SK-N-SH (cell line): ENCODE measurements at regions not wholly inside any gene's neighbourhood (a gene's known extent, or its start where the extent isn't known, plus 50 kb on each side); places are given as distances from the start of the nearest gene placed in this dataset.
"Not testable (repeated sequence)": the region's sequence is repeated elsewhere in the genome, so short reads cannot be mapped to it uniquely, and the experiment has no call there.

Experiments
- FOXM1 ChIP-seq: IDR thresholded peaks from 2 replicates; pipeline ENCODE4 v1.4.0; 2012; ENCODE audit warnings: low read depth, mild to moderate bottlenecking
- GATA2 ChIP-seq: sonication (generic); formaldehyde crosslinking; IDR thresholded peaks from 2 replicates; pipeline ENCODE4 v1.5.0; 2020; ENCODE audit warnings: mild to moderate bottlenecking, missing genetic modification reagents
- JUND ChIP-seq: IDR thresholded peaks from 2 replicates; pipeline ENCODE4 v1.4.0; 2012
- POLR2AphosphoS5 ChIP-seq: IDR thresholded peaks from 2 replicates; pipeline ENCODE4 v1.6.1; 2012; ENCODE audit warnings: low read depth, low read length
- RAD21 ChIP-seq: IDR thresholded peaks from 2 replicates; pipeline ENCODE4 v1.6.1; 2012; ENCODE audit warnings: mild to moderate bottlenecking, low read length
- REST ChIP-seq: IDR thresholded peaks from 2 replicates; pipeline ENCODE4 v1.6.1; 2012; ENCODE audit warnings: mild to moderate bottlenecking, low read depth, low read length, moderate library complexity
- SIN3A ChIP-seq: IDR thresholded peaks from 2 replicates; pipeline ENCODE4 v1.6.1; 2012; ENCODE audit warnings: low read depth, mild to moderate bottlenecking, low read length, moderate library complexity, borderline replicate concordance
- TAF1 ChIP-seq: IDR thresholded peaks from 2 replicates; pipeline ENCODE4 v1.6.1; 2012; ENCODE audit warnings: low read depth, mild to moderate bottlenecking, low read length, moderate library complexity, borderline replicate concordance
- TEAD4 ChIP-seq: IDR thresholded peaks from 2 replicates; pipeline ENCODE4 v1.4.0; 2012; ENCODE audit warnings: mild to moderate bottlenecking, borderline replicate concordance; ENCODE audit not compliant: insufficient read depth
- TF ChIP-seq, protein P1 (sequence below): fragments of 150-350 bp; IDR thresholded peaks from 2 replicates; pipeline ENCODE4 v1.6.1; 2017; ENCODE audit warnings: antibody characterized with exemption, low read length, low read depth, borderline replicate concordance
- TF ChIP-seq, protein P2 (sequence below): fragments of 200-600 bp; sonication (generic); IDR thresholded peaks from 2 replicates; pipeline ENCODE4 v1.6.1; 2017; ENCODE audit warnings: antibody characterized with exemption, mild to moderate bottlenecking, moderate library complexity

DNA sequence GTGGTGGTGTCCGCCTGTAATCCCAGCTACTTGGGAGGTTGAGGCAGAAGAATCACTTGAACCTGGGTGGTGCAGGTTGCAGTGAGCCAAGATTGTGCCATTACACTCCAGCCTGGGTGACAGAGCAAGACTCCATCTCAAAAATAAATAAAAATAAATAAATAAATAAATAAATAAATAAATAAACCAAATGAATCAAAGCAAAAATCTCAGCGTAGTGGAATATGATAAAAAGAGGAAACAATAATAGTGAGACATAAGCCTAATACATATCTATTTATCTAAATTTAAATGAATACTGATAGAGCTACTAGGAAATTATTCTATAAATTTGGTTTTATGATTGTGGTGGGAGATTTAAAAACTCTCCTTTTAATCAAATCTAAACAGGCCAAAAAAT is 124.2 kb downstream of the B3GNT2 start:
- TF ChIP-seq SIN3A; POLR2AphosphoS5; FOXM1; TEAD4; JUND; RAD21; GATA2 (CRISPR knock-in tag); REST; TAF1: not testable (repeated sequence)
- TF ChIP-seq, protein P1, sequence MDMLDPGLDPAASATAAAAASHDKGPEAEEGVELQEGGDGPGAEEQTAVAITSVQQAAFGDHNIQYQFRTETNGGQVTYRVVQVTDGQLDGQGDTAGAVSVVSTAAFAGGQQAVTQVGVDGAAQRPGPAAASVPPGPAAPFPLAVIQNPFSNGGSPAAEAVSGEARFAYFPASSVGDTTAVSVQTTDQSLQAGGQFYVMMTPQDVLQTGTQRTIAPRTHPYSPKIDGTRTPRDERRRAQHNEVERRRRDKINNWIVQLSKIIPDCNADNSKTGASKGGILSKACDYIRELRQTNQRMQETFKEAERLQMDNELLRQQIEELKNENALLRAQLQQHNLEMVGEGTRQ = not testable (repeated sequence)
- TF ChIP-seq, protein P2, sequence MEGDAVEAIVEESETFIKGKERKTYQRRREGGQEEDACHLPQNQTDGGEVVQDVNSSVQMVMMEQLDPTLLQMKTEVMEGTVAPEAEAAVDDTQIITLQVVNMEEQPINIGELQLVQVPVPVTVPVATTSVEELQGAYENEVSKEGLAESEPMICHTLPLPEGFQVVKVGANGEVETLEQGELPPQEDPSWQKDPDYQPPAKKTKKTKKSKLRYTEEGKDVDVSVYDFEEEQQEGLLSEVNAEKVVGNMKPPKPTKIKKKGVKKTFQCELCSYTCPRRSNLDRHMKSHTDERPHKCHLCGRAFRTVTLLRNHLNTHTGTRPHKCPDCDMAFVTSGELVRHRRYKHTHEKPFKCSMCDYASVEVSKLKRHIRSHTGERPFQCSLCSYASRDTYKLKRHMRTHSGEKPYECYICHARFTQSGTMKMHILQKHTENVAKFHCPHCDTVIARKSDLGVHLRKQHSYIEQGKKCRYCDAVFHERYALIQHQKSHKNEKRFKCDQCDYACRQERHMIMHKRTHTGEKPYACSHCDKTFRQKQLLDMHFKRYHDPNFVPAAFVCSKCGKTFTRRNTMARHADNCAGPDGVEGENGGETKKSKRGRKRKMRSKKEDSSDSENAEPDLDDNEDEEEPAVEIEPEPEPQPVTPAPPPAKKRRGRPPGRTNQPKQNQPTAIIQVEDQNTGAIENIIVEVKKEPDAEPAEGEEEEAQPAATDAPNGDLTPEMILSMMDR = not testable (repeated sequence)
